Suprapubic skin (tissue), 4 donors: ENCODE measurements at regions not wholly inside any gene's neighbourhood (a gene's known extent, or its start where the extent isn't known, plus 50 kb on each side); places are given as distances from the start of the nearest gene placed in this dataset.

Source experiments
- EP300 ChIP-seq: sonication (generic); formaldehyde crosslinking; IDR thresholded peaks from one replicate; pipeline ENCODE4 v1.6.1; 2017; ENCODE audit warnings: antibody characterized with exemption
- POLR2AphosphoS5 ChIP-seq, 3 donors: sonication (generic); formaldehyde crosslinking; IDR thresholded peaks; one replicate each; pipeline ENCODE4 v1.6.1; 2017; ENCODE audit warnings: antibody characterized with exemption in 3 of 3
- TF ChIP-seq, protein P1 (sequence below), 2 donors: fragments of 200-600 bp in 1 of 2; fragments of 450-650 bp in 1 of 2; sonication (generic) in 1 of 2; IDR thresholded peaks; one replicate each; pipeline ENCODE4 v1.5.1; 2016 to 2019; ENCODE audit warnings: antibody characterized with exemption in 2 of 2, mild to moderate bottlenecking in 1 of 2, moderate library complexity in 1 of 2

DNA sequence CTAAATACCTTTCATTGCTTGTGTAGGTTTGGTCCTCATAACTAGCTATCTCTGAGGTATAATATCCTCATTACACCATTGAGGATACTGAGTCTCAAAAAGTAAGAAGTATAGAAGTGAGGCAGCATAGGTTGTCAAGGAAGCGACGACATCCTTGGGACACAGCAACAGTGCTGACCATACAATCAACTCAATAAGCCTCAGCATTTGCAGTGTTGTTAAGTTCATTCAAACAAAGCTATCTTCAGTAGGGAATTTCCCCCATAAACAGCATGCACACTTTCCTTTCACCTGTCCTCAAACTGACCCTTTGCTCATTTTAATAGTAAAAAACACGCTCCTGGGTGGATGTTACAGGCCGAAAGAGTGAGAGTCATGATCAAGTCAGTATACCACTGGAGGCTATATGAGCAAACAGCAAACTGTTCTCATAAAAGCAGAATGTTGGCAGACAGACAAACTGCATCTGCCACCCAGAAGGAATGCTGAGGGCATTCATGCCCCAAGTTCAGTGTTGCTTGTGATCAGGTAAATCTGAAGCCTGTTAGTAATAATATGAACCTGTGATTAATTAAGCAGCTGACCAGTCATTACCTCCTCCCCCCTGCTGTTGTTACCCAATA, 756.2 kb upstream of the TENM4 start:
- TF ChIP-seq, protein P1, sequence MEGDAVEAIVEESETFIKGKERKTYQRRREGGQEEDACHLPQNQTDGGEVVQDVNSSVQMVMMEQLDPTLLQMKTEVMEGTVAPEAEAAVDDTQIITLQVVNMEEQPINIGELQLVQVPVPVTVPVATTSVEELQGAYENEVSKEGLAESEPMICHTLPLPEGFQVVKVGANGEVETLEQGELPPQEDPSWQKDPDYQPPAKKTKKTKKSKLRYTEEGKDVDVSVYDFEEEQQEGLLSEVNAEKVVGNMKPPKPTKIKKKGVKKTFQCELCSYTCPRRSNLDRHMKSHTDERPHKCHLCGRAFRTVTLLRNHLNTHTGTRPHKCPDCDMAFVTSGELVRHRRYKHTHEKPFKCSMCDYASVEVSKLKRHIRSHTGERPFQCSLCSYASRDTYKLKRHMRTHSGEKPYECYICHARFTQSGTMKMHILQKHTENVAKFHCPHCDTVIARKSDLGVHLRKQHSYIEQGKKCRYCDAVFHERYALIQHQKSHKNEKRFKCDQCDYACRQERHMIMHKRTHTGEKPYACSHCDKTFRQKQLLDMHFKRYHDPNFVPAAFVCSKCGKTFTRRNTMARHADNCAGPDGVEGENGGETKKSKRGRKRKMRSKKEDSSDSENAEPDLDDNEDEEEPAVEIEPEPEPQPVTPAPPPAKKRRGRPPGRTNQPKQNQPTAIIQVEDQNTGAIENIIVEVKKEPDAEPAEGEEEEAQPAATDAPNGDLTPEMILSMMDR (IDR thresholded peaks at IDR 0.05): no peak
- TF ChIP-seq EP300: no peak
- TF ChIP-seq POLR2AphosphoS5 (IDR thresholded peaks at IDR 0.05): no peak
